ENCODE measurements at regions not wholly inside any gene's neighbourhood (a gene's known extent, or its start where the extent isn't known, plus 50 kb on each side); places are given as distances from the start of the nearest gene placed in this dataset.

DNA sequence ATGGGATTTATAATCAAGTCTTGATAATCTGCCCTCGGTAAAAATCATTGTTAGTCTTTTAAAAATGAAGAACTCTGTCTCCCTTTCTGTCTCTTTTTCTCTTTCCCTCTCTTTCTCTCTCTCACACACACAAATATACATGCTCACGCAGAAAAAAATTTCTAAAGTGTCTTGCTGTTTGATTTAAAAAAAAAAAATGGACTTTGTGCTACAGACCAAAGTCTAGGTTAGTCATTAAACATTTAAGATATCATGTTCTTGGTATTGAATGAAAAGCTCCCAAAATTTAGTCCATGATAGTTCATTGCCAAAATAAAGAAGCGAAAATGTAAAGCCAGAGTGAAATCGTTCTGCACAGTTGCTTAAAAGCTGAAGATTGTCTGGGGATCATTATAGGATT is 665.8 kb downstream of the SORCS1 start:
- H3K4me3 ChIP-seq (ENCODE audit: low read length), result no peak overlapping the region
- TF ChIP-seq, protein P1, sequence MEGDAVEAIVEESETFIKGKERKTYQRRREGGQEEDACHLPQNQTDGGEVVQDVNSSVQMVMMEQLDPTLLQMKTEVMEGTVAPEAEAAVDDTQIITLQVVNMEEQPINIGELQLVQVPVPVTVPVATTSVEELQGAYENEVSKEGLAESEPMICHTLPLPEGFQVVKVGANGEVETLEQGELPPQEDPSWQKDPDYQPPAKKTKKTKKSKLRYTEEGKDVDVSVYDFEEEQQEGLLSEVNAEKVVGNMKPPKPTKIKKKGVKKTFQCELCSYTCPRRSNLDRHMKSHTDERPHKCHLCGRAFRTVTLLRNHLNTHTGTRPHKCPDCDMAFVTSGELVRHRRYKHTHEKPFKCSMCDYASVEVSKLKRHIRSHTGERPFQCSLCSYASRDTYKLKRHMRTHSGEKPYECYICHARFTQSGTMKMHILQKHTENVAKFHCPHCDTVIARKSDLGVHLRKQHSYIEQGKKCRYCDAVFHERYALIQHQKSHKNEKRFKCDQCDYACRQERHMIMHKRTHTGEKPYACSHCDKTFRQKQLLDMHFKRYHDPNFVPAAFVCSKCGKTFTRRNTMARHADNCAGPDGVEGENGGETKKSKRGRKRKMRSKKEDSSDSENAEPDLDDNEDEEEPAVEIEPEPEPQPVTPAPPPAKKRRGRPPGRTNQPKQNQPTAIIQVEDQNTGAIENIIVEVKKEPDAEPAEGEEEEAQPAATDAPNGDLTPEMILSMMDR (conservative IDR thresholded peaks at IDR 0.05; ENCODE audit: low read depth, low read length), result no peak
- no peak for DNase-seq (ENCODE audit: low read depth)

DNA sequence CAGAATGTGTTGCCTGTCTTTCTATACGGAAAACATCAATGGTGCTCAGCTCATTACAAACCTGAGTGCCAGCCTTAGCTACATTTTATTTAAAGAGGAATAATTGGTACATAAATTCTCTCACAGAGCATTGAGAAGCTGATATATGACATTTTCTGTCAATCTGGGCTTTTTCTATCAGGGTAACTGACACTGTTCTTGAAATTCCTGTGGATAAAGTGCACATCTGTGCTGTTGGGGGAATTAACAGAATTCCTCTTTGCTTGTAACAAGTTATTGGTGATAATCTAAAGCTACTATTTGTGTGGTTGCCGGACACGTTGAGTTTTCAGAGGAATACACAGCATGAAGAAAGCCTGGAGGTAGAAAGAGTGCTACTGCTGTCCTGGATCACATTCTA is 668.6 kb downstream of the SORCS1 start:
- TF ChIP-seq, protein P1 (conservative IDR thresholded peaks at IDR 0.05; ENCODE audit: low read depth, low read length), result no peak
- DNase-seq (ENCODE audit: low read depth), result no peak
- H3K4me3 ChIP-seq (ENCODE audit: low read length), result no peak overlapping the region

DNA sequence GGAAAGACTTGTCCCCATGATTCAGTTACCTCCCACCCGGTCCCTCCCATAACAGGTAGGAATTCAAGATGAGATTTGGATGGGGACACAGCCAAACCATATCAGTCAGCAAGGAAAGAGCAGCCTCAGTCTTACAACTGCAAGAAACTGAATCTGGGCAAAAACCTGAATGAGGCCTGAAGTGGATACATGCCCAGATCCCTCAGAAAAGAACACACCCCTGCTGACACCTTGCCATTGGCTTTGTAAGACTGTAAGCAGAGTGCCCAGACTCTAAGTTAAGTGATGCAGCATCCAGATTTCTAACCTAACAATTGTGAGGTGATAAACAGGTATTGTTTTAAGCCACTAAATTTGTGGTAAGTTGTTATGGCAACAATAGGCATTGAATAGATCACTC is 670.8 kb downstream of the SORCS1 start:
- DNase-seq (ENCODE audit: low read depth), result no peak
- TF ChIP-seq, protein P1 (conservative IDR thresholded peaks at IDR 0.05; ENCODE audit: low read depth, low read length), result no peak
- no peak overlapping the region for H3K4me3 ChIP-seq (ENCODE audit: low read length)

- DNase-seq (ENCODE audit: low read depth), result no peak
- TF ChIP-seq, protein P1 (conservative IDR thresholded peaks at IDR 0.05; ENCODE audit: low read depth, low read length), result no peak
- no peak overlapping the region for H3K4me3 ChIP-seq (ENCODE audit: low read length)
Measured at GRCh38 chr10:106493226-106493625, 671.3 kb downstream of the SORCS1 start.

- H3K4me3 ChIP-seq (ENCODE audit: low read length), result no peak overlapping the region
- TF ChIP-seq, protein P1 (conservative IDR thresholded peaks at IDR 0.05; ENCODE audit: low read depth, low read length), result no peak
- no peak for DNase-seq (ENCODE audit: low read depth)
Measured at GRCh38 chr10:106487726-106488125, 676.8 kb downstream of the SORCS1 start.

DNA sequence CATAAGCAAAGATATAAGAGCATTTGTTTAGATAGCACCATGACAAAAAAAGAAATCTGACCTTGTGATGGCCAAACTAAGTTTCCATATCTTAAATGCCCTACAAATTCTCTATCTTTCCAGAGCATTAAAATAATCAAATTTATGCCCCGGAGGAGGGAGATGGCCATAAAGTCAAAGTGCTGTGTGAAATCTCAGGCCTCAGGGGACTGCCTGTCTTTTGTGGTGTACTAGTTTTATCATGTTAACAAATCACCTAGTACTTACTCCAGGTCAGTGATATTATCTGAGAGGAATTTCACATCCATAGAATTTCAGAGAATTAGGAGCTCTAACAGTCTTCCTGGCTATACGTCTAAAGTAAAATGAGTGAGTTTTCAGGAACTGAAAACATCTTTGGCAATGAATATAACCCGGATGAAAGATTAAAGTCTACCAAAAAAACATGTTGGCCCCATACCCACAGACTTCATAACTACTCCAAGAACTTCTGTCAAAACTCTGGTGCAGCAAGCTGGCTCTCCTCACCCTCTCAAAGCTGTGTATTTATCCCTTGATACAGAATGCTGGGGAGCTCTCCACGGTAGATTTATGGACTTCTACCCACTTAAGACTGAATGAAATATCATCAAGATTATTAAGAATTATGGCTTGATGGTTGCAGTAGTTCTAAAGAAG is 682.8 kb downstream of the SORCS1 start:
- TF ChIP-seq, protein P1 (conservative IDR thresholded peaks at IDR 0.05; ENCODE audit: low read depth, low read length), result no peak
- no peak for DNase-seq (ENCODE audit: low read depth)
- H3K4me3 ChIP-seq (ENCODE audit: low read length), result no peak overlapping the region

- TF ChIP-seq, protein P1 (conservative IDR thresholded peaks at IDR 0.05; ENCODE audit: low read depth, low read length), result no peak
Measured at GRCh38 chr10:106479636-106480035, 684.9 kb downstream of the SORCS1 start.

More at GRCh38 chr10:106479636-106480035, 684.9 kb downstream of the SORCS1 start:
- H3K4me3 ChIP-seq (ENCODE audit: low read length), result no peak overlapping the region
- no peak for DNase-seq (ENCODE audit: low read depth)

Measured in retinal pigment epithelial cell (primary cell).